Ectodermal cell (in vitro differentiated cells): ENCODE measurements at regions not wholly inside any gene's neighbourhood (a gene's known extent, or its start where the extent isn't known, plus 50 kb on each side); places are given as distances from the start of the nearest gene placed in this dataset.
"Not testable (repeated sequence)": the region's sequence is repeated elsewhere in the genome, so short reads cannot be mapped to it uniquely, and the experiment has no call there.

Source experiments
- H3K27ac ChIP-seq: 2 replicates; pipeline ENCODE4 v1.7.0; 2013; ENCODE audit warnings: mild to moderate bottlenecking, low read depth, low read length; ENCODE audit not compliant: insufficient read depth, poor library complexity, severe bottlenecking
- H3K27me3 ChIP-seq: 2 replicates; pipeline ENCODE4 v1.7.0; 2013; ENCODE audit warnings: mild to moderate bottlenecking, low read length; ENCODE audit not compliant: insufficient read depth, control insufficient read depth, poor library complexity, severe bottlenecking
- H3K36me3 ChIP-seq: one replicate; pipeline ENCODE4 v1.7.0; 2013; ENCODE audit warnings: low read length; ENCODE audit not compliant: control insufficient read depth, insufficient read depth
- H3K4me1 ChIP-seq: one replicate; pipeline ENCODE4 v1.7.0; 2013; ENCODE audit warnings: low read length; ENCODE audit not compliant: control insufficient read depth, insufficient read depth
- H3K4me3 ChIP-seq: 2 replicates; pipeline ENCODE4 v1.7.0; 2013; ENCODE audit warnings: low read depth, low read length, control low read depth; ENCODE audit not compliant: insufficient read depth
- H3K9me3 ChIP-seq: 2 replicates; pipeline ENCODE4 v1.7.0; 2013; ENCODE audit warnings: mild to moderate bottlenecking, low read length, moderate library complexity; ENCODE audit not compliant: control insufficient read depth
- WGBS, 2 experiments: methylation state at CpG; one replicate each; pipeline ENCODE4 v1.1.7; 2013; ENCODE audit warnings: missing lambda C conversion rate in 2 of 2; 5-methylcytosine and 5-hydroxymethylcytosine counted together

GRCh38 chr13:65530688-65531087 is 1699.4 kb downstream of the PCDH9 start:
- 89% methylated on average over 1 of the region's 2 CpGs; no CpG with 5 or more reads in 1 of the 2 experiments for WGBS, 2 experiments
- H3K4me1 ChIP-seq, result no peaks in the 10 kb centered on the region
- no peaks in the 10 kb centered on the region for H3K27me3 ChIP-seq
- H3K27ac ChIP-seq, result no peak overlapping the region
- H3K36me3 ChIP-seq, result no peaks in the 10 kb centered on the region
- H3K9me3 ChIP-seq, result no peaks in the 10 kb centered on the region
- H3K4me3 ChIP-seq, result no peak overlapping the region

- WGBS, 2 experiments, result 93 to 98% methylated on average over 4 of the region's 4 CpGs
- Histone ChIP-seq H3K27me3 (no peaks in the 10 kb centered on the region), H3K4me1 (no peaks in the 10 kb centered on the region), H3K4me3 (no peak overlapping the region), H3K36me3 (no peaks in the 10 kb centered on the region), H3K27ac (no peak overlapping the region), H3K9me3 (no peaks in the 10 kb centered on the region)
These were observed 1700.6 kb downstream of the PCDH9 start for GRCh38 chr13:65529541-65529940.

GRCh38 chr13:65508745-65509144 is 1721.4 kb downstream of the PCDH9 start:
- H3K27me3 ChIP-seq, result no peaks in the 10 kb centered on the region

GRCh38 chr13:65508338-65508737 is 1721.8 kb downstream of the PCDH9 start:
- Histone ChIP-seq H3K4me3 (no peak overlapping the region), H3K36me3 (no peaks in the 10 kb centered on the region), H3K27ac (no peak overlapping the region), H3K27me3 (no peaks in the 10 kb centered on the region), H3K9me3 (no peaks in the 10 kb centered on the region), H3K4me1 (no peaks in the 10 kb centered on the region)

More at GRCh38 chr13:65508745-65509144, 1721.4 kb downstream of the PCDH9 start:
- Histone ChIP-seq H3K27ac (no peak overlapping the region), H3K4me1 (no peaks in the 10 kb centered on the region), H3K9me3 (no peaks in the 10 kb centered on the region), H3K4me3 (no peak overlapping the region), H3K36me3 (no peaks in the 10 kb centered on the region)

GRCh38 chr13:65505941-65506340 is 1724.2 kb downstream of the PCDH9 start:
- no peaks in the 10 kb centered on the region for H3K27me3 ChIP-seq
- WGBS, 2 experiments, result 83 to 86% methylated on average over 1 of the region's 1 CpG
- H3K36me3 ChIP-seq, result no peaks in the 10 kb centered on the region
- no peak overlapping the region for H3K27ac ChIP-seq
- no peak overlapping the region for H3K4me3 ChIP-seq
- H3K4me1 ChIP-seq, result no peaks in the 10 kb centered on the region
- no peaks in the 10 kb centered on the region for H3K9me3 ChIP-seq

GRCh38 chr13:65504213-65504612 is 1725.9 kb downstream of the PCDH9 start:
- Histone ChIP-seq H3K9me3 (no peaks in the 10 kb centered on the region), H3K4me1 (no peaks in the 10 kb centered on the region), H3K27me3 (no peaks in the 10 kb centered on the region), H3K36me3 (no peaks in the 10 kb centered on the region), H3K27ac (no peak overlapping the region), H3K4me3 (no peak overlapping the region)
- WGBS, 2 experiments, result 100% methylated on average over 1 of the region's 1 CpG; no CpG with 5 or more reads in 1 of the 2 experiments

- H3K27ac ChIP-seq, result no peak overlapping the region
- no peaks in the 10 kb centered on the region for H3K36me3 ChIP-seq
- H3K4me3 ChIP-seq, result no peak overlapping the region
- H3K9me3 ChIP-seq, result no peaks in the 10 kb centered on the region
- WGBS, 2 experiments, result 67 to 86% methylated on average over 2 to 3 of the region's 3 CpGs
- no peaks in the 10 kb centered on the region for H3K27me3 ChIP-seq
- H3K4me1 ChIP-seq, result no peaks in the 10 kb centered on the region
These were observed 1729.7 kb downstream of the PCDH9 start for GRCh38 chr13:65500481-65500880.

- Histone ChIP-seq H3K27me3 (no peaks in the 10 kb centered on the region), H3K4me3 (no peak overlapping the region), H3K9me3 (no peaks in the 10 kb centered on the region), H3K4me1 (no peaks in the 10 kb centered on the region), H3K27ac (no peak overlapping the region), H3K36me3 (no peaks in the 10 kb centered on the region)
- WGBS, 2 experiments, result 95 to 100% methylated on average over 1 of the region's 1 CpG
These were observed 1730.9 kb downstream of the PCDH9 start for GRCh38 chr13:65499256-65499655.

- no peaks in the 10 kb centered on the region for H3K36me3 ChIP-seq
- H3K27ac ChIP-seq, result no peak overlapping the region
- H3K27me3 ChIP-seq, result no peaks in the 10 kb centered on the region
- no peaks in the 10 kb centered on the region for H3K4me1 ChIP-seq
- no peaks in the 10 kb centered on the region for H3K9me3 ChIP-seq
- H3K4me3 ChIP-seq, result no peak overlapping the region
These were observed 1732.9 kb downstream of the PCDH9 start for GRCh38 chr13:65497265-65497664.

GRCh38 chr13:65490725-65491124 is 1739.4 kb downstream of the PCDH9 start:
- H3K36me3 ChIP-seq, H3K4me3 ChIP-seq, H3K27ac ChIP-seq, H3K27me3 ChIP-seq, H3K9me3 ChIP-seq, H3K4me1 ChIP-seq: not testable (repeated sequence)
- WGBS, 2 experiments, result 71 to 88% methylated on average over 1 of the region's 1 CpG

GRCh38 chr13:65488606-65489005 is 1741.5 kb downstream of the PCDH9 start:
- Histone ChIP-seq H3K27me3 (no peaks in the 10 kb centered on the region), H3K36me3 (no peaks in the 10 kb centered on the region), H3K9me3 (no peaks in the 10 kb centered on the region), H3K4me3 (no peak overlapping the region), H3K27ac (no peak overlapping the region), H3K4me1 (no peaks in the 10 kb centered on the region)
- WGBS, 2 experiments, result 88 to 91% methylated on average over 3 of the region's 3 CpGs
